GM19025 (cell line): ENCODE measurements at regions not wholly inside any gene's neighbourhood (a gene's known extent, or its start where the extent isn't known, plus 50 kb on each side); places are given as distances from the start of the nearest gene placed in this dataset.
"Not testable (repeated sequence)": the region's sequence is repeated elsewhere in the genome, so short reads cannot be mapped to it uniquely, and the experiment has no call there.

ENCODE experiments used
- ATAC-seq: cut with Tn5 transposase; IDR thresholded peaks from one replicate; pipeline ENCODE4 v1.9.1; 2021; ENCODE audit warnings: mild to moderate bottlenecking, low read depth, moderate library complexity; ENCODE audit not compliant: unreplicated experiment

GRCh38 chr2:161041356-161041755, 118.9 kb upstream of the TANK start:
- no peak for ATAC-seq

DNA sequence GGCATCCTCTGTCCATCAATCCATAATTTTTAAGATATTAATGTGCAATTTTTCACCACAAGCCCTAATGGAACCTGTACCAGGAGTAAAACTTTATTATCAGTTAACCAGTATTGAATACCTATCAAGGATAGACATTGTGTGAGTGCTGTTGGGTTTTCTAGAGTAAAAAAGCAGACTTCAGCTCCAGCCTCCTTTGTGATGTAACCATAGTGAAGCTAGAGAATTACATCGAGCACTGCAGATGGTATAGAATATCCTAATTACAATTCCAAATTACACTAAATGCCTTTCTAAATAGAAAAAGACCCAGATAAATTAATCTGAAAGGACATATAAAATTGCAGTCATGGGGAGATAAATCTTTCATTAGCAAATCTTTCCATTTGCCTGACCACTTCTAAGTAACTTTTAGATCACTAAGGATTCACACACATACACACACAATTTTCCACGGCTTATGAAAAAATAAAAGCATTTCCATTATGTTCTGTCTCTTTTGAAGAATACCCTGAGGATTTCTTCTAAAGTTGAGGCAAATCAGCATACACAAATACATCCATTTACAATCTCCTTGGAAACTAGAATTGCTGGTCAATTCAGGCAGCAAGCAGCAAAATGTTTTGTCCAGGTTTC, 117.1 kb upstream of the TANK start:
- no peak for ATAC-seq

GRCh38 chr2:161044095-161044865, 115.9 kb upstream of the TANK start:
- no peak for ATAC-seq

GRCh38 chr2:161044921-161045320, 115.3 kb upstream of the TANK start:
- no peak for ATAC-seq

GRCh38 chr2:161045726-161046125, 114.5 kb upstream of the TANK start:
- no peak for ATAC-seq

- ATAC-seq = no peak
Observed at GRCh38 chr2:161046876-161047275, 113.4 kb upstream of the TANK start.

DNA sequence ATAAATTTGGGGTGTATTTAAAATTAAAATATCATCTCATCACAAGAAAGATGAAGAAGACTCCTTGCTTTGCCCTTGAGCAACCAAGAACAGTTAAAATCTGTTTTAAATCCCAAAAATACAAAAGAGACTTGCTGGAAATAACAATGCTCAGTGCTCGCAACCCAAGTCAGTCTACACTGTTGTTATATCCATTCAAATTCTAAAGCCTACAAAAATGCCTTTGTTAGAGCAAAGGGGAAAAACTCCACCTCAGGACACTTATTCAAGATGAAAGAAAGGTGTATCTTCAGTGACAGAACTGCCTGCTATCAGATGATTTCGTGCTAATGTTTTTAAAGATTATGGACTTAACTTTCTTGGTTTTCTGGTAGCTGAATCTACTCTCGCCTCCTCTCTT, 111.9 kb upstream of the TANK start:
- no peak for ATAC-seq

GRCh38 chr2:161049559-161049958, 110.7 kb upstream of the TANK start:
- ATAC-seq = no peak

- no peak for ATAC-seq
Observed at GRCh38 chr2:161052214-161052613, 108.0 kb upstream of the TANK start.

DNA sequence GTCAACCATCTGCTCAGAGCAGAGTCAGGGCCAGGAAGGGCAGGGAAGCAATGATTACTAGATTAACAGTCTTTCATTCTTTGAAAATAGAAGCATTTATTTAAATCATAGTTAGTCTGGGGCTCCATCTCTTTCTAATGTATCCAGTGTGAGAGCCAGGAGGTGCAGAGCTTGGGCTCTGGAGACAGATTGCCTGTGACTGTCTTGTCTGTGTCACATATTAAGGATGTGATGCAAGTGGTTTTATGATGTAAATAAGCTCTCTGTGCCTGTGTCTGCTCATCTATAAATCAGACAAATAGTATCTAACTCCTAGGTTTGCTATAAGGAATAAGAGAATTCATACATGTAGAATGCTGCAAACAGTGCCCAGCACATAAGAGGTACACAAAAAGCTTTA, 104.9 kb upstream of the TANK start:
- ATAC-seq = no peak

DNA sequence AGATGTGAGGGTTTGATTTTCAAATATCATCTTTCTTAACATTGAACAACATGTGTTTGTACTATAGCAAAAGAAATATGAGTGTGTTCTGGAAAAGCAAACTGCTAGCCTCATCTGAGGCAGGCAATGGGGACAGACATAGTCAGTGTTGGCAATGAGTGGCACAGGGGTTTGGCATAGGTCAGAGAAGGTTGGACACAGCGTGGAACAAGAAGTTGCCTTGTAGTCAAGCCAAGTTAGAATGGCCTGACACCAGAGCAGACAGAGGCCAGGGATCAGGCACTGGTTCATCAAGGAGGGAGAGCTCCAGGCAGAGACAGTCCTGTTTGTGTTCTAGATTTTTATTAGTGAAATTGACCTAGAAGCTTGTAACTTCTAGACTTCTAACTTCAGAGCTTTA, 100.8 kb upstream of the TANK start:
- ATAC-seq = no peak

DNA sequence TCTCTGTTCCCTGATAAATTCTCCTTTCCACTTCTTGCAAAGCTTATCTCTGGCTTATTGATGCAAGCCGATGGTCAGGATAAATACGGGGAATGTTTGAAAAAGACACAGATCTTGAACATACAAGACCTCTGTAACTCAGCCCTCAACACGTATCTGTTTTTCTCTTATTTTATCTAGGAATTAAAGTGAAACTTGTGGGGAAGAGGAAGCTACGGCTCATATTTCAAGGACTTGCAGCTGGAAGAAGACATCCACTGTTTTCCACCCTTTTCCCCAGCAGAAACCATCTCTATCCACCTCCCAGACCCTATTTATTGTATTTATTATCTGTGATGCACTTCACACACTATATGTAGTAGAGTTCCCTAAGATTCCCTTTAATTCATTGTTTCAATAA, 98.4 kb upstream of the TANK start:
- ATAC-seq = no peak

DNA sequence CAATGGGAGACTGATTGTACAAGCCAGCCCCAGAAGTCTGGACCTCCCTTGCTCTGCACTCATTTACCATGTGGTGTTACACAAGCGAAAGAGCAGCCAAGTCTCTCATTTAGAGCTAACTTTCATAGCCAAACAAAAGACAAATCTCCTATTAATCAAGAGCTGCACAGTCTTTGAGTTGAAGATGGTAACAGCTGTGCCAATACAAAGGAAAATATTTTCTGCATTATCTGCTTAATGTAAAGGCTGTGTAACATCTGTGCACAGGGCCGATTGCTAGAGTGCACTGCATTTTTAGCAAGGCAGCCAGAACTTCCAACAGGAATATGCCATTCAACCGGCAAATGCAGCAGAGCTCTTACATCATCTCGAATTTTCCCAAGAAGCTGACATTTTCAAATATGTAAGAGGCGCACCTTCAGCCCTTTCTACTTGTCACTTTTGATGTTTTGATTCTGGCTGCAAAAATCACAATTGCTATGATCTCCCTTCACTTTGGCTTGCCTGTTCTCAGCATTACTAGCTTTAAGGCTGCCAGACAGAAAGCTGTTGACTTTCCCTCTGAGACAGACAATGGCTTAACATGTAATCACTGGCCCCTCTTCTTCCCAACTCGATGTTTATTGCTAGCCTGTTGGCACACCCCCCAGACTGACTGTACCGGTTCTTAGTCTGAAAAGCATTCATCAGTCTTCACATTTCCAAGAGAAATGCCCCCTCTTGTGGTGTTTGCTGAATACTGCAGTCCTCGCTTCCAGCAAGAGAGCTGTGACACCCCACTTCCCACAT, 96.9 kb upstream of the TANK start:
- ATAC-seq = peak; percentile 87

DNA sequence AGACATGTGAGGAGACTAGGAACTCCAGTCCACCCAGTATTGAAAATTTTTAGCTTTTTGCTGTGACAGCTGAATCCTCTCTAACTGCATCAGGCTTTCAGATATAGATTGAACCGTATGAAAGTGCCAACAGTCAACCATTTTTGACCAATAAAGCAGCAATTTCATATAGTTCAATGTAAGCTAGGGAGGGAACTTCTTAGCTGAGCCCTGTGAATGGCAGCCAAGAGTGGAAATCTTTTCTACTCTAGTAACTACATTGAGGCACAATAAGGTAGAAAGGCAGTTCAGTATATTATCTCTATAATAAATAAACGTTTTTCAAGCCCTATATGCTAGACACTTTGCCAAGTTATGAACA, 96.3 kb upstream of the TANK start:
- ATAC-seq = peak; percentile 29

DNA sequence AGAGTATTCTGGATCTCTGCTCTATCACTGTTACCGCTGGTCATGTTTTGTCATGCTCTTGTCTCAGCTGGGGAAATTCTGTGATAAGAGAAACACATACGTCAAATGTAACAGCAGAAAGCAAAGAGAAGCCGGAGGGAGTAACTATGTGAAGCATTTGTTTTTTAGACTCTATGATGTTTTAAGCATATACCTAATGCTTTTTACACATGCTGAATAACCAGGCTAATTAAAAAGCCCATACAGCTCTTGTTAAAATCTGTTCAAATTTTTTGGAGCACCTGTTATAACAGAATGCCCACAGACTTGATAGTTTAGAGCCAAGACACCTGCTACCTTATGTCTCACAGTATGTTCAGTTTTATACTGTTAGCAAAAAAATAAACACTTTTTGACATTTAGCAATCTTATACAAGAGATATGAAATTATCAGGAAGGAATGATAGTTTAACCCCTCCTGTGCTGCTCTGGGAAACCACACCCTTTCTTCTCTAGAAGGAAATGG, 92.3 kb upstream of the TANK start:
- no peak for ATAC-seq

DNA sequence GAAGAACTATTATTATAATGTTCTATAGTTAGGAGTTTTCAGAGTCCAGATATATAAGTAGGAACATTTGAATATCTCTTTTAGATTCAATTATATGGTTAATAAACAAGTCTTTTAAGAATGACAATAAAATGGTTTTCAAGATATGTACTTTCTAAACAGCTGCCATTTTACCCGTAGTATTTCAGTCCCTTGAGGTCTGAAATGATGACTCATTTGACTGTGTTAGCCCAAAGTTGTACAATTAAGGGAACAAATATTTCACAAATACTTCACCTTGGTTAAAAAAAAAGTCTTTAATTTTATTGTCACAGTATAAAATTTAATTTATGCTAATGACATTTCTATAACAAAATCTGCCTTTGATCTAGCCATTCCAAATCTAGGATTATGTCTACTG, 91.6 kb upstream of the TANK start:
- ATAC-seq = no peak

- ATAC-seq = no peak
Observed at GRCh38 chr2:161070693-161071479, 89.3 kb upstream of the TANK start.

GRCh38 chr2:161072436-161072835, 87.8 kb upstream of the TANK start:
- not testable (repeated sequence) for ATAC-seq

DNA sequence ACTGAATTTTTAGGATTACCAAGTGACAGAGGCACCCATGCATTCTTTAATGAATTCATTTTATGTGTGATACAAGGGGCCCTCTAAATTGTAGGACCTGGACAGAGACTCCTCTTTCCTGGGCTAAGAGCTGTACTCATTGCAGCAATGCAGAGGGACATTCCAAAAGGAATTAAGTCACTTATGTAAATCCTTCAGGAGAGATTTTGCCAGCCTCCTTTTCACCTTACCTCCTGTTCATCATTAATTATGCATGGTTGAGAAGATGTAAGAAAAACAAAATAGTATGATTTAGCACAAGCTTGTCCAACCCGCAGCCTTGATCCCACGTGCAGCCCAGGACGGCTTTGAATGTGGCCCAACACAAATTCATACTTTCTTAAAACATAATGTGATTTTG, 84.5 kb upstream of the TANK start:
- ATAC-seq = no peak

- ATAC-seq = no peak
Observed at GRCh38 chr2:161076936-161077335, 83.3 kb upstream of the TANK start.
